ENCODE measurements at regions not wholly inside any gene's neighbourhood (a gene's known extent, or its start where the extent isn't known, plus 50 kb on each side); places are given as distances from the start of the nearest gene placed in this dataset.

DNA sequence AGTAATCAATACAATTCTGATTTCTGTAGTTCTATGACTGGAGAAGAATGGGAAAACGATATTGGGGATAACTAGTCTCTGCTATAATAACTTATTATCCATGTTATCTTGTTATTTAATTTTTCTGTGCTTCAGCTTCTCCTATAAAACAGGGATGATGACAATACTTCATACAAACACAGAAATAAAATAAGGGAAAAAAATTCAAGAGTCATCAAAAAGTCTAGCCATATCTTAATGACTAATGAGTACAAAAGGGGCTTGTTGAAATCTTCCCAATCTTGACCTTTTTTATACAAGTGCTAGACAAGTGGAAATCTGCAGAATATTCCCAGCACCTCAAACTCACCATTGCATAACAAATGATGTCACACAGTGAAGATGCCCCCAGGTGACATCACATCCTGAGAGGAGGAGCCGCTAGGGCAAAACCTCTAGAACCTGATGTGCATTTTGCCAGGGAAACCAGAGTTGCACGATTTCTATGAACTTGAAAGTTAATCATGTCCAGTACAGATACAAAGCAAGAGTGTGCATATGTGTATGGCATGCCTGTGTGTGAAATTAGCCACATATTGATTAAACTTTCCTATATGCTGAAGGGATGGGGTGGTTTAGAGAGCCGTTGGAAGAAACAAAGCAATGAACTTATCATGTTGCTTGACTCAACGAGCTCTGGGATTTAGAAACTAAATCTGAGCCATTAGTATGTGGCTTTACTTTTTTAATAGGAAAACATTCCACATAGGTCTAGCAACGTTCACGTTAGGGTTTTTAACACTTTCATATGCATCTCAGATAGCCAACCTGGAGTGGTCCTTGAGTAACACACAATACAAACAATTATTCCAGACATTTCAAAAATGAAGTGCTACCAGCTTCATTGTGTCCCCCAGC lies 278.9 kb downstream of the SLC4A3 start:
- no peak for DNase-seq

DNA sequence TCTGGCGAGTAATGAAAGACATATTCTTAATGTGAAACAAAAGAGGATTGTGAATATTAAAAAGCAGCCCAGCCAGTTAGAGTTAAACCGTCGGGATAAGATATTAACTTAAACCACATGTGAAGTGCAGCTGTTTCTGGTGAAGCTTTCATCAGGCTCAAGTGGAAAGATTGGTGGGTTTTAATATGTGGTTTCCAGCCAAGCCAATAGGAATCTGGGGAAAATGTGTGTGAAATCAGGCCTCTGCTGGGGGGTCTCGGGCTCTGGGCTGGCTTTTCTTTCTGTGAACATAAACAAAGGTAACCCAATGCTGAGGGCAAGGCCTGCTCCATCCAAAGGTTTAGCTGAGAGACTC lies 279.6 kb downstream of the SLC4A3 start:
- no peak for DNase-seq

DNA sequence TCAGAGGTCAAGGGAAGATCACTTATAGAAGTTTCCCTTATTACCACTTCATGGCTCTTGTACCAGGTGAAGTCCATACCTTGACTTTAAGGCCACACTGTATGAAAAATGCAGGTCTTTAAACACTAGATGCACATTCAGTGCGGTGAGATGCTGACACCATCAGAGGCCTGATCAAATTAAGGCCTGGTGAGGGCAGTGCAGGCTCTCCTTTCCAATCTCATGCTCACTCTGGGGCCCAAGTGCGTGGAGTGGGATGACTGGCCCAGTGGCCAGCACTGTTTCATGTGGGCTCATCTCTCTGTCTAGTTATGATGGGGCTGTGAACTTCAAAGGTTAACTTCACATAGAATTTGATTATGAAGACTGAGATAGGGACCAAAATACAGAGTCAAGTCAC lies 281.1 kb downstream of the SLC4A3 start:
- DNase-seq: no peak

DNA sequence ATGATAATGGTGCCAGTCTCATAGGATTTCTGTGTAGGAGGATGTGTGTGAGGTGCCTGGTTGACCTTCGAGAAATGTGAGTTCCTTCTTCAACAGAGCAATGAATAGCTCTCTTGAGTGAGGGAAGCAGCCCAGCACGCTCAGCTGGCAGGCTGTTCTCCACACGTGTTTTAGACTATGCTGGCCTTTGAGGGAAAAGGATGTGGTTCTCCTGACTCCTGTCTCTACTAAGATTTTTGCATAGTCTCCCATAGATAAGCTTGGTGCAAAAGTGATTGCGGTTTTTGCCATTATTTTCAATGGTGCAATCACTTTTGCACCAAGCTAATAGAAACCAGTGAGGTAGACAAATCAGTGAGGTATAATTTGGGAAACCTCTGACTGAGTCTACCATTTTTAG lies 284.1 kb downstream of the SLC4A3 start:
- no peak for DNase-seq

DNA sequence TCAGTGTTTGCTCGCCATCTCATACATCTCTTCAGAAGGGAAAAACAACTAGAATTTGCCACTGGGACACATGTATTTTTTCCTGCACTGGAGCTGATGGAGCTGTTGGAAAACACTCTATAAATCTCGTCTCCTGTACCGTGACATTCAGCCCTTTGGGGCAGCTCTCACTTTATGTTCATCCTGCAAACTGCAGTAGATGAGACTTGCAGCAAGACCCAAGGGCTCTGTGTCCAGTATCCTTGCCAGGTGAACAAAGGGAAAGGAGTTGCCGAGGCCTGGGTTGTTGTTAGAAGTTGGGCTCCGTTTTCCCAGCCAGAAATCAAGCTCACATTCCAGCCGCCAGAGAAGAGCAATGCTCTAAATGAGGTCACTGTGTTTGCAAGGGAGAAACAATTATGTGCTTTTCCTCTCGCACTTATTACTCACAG lies 285.1 kb downstream of the SLC4A3 start:
- DNase-seq: no peak

DNA sequence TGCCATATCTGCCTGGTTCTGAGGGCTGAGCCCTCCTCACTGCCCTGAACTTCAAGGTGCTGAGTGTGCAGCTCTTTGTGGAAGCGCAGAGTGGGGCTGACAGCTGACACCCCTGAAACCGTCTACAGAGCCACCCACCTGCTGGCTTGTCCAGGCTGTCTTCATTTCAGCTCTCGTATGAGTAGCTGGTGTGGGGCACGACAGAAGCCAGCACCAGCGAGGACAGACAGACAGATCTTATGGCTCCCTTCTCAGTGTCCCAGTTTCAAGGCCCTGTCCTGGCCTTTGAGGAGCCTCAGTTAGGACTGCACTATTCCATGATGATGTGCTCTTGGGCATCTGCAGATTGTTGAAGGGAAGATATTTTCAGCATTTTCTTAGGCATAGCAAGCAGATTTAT lies 287.1 kb downstream of the SLC4A3 start:
- no peak for DNase-seq

DNA sequence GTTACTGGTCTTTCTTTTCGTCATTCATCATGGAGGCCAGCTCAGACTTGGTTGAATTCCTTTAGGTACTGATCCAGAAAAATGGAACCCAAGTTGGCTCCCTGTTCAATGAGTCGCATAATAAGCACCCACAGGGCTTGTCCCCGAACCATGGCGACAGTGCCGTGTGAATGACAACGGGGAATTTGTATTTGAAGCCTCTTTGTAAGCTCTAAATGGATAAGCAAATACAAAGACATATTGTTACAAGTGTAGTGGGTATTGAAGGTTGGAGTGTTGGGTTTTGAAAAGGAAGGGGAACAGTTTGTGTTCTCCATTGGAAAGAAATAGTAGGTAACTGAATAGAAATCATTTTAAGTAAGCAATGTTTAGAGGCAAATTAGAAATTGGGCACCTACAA lies 288.9 kb downstream of the SLC4A3 start:
- no peak for DNase-seq

DNA sequence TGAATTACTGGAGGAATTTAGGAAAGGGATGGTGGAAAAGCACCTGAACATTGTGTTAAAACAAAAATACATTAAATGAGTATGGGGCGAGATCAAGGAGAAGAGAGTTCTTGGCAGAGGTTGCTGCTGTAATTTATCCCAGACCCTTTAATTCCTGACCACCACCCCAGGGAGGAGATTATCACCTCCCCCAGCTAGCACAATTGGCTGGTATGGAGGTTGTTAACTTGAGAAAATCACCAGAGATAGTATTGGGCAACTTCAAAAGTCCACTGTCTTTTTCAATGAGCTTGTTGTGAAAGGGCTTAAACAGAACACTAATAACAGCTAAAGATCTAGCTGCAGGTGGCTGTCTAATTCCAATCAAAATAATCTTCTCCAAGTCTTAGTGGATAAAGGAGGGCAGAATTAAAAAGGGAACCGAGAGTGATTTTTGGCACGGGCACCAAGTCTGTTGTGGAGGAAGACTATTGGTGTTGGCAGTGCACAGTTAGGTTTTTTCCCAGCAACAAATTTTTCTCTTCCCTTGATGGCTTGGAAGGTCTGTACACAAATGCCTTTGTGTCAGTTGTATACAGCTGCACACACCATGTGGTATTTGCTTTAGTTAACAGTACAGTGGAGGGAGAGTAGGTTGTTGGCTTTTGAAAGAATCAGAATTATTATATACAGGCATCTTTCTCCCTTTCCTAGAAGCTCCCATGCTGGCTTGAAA lies 289.5 kb downstream of the SLC4A3 start:
- no peak for DNase-seq

DNA sequence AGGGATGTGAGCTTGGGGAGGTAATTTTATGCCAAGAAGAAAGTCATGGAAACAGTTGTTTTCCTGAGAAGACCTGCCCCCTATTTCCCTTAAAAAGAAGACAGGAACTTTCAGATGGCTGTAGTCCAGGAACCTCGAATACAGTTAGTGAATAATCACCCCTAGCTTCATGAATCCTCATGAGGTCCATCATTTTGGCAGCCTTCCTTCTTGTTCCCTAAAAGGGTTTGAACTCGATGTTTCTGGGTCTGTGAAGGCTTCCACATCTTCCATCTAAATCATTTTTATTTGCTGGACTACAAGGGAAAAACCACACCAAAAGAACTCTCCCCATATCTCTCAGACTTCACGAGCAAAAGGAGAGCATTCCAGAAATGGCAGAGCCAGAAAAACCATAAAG lies 290.8 kb downstream of the SLC4A3 start:
- no peak for DNase-seq

DNA sequence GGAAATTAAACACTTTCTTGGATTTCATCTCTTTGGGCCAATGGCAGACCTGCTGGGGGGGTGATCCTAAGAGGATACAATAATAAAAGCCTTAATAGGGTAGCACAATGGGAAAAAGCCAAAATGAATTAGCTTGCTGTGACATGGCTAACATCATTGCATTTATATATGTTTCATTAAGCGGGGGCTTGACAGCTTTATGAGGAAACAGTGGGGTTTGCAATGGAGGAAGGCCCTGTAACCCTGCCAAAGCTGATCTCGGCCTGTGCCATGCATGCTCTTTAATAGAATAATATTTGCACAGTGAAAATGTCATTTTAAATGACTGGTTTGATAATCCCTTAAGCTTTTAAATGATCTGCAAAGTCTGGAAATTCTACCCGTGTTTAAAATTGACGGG lies 291.5 kb downstream of the SLC4A3 start:
- DNase-seq: no peak

DNA sequence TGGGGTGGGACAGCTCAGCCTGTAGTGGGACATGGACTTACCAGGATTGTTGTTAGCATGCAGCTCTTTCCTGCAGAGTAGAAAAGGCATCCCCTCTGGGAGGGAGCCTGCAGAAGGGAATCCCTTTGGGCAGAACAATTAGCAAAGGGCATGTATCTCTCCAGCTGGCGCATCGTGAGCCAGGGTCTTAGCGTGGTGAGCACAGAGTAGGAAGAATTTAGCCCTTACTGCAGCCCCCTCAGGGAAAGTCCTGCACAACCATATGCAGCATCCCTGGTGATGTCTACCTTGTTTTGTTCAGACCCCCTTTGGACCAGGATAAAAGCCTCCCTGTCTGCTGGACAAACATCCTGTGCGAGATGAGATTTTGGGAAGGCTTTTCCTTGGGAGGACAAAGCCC lies 292.1 kb downstream of the SLC4A3 start:
- DNase-seq: no peak

DNA sequence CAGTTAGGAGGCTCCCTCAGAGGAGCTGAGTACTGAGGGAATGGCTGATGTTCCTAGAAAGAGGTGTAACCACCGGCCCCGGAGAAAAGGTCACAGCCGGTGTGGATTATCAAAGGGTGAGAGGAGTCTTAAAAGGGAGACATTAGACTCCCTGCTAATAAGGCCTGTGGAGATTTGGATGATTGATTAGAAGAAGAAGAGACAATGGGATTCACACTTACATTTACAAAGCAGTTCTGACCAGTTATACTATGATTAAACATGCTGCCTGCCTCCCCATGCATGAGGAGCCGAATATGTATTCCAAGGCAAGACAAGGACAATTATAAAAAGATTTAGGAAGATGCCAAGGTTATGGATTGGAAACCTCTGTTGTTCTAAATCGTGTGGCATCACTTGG lies 302.4 kb downstream of the SLC4A3 start:
- no peak for DNase-seq

DNA sequence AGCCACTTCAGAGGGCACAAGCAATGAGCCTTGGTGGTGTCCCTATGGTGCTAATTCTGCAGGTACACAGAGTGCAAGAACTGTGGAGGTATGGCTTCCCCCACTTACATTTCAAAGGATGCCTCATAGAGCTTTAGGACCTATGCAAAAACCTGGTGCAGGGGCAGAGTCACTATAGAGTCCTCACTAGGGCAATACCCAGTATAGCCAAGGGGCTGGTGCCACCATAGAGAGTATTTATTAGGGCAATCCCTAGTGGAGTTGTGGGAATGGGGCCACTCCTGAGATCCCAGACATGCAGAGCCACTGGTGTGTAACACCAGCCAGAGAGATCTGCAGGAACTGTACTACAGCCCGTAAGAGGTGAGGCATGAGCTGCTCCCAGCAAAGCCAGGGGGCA lies 312.2 kb downstream of the SLC4A3 start:
- DNase-seq: no peak

DNA sequence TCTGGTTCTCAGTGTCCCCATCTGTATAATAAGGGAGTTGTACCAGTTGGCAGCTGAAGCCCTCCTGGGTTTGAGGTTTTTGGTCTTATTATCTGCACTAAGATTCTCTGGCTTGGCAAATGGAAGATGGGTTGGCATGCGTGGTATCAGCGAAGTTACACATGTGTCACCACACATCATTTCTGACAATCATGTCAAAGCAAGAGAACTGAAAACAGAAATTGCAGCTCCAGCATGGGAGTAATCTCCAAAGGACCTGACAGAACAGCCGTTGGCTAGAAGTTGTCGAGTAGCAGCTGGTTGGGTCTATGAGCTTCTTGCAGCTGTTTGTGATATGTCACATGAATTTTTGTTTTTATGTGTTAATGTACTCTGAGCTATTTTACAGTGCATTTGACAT lies 317.4 kb downstream of the SLC4A3 start:
- no peak for DNase-seq

DNA sequence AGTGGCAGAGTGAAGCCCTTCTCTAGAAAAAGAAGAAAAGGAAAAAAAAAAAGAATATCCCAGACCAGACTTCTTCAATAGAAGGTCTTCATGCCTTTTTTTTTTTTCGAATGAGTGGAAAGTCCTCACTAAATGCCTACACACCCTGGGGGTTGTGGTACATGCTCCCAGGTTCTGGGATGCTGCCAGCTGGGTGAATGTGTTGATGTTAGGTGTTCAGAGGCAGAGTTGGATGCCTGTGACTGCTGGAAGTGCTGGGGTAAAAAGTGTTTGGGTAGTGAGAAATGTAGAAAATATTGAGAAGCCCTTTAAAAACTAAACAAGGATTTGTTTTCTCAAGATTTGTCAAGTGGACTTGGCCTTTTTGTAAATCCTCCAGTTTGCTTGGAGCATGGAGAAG lies 318.6 kb downstream of the SLC4A3 start:
- DNase-seq: no peak

DNA sequence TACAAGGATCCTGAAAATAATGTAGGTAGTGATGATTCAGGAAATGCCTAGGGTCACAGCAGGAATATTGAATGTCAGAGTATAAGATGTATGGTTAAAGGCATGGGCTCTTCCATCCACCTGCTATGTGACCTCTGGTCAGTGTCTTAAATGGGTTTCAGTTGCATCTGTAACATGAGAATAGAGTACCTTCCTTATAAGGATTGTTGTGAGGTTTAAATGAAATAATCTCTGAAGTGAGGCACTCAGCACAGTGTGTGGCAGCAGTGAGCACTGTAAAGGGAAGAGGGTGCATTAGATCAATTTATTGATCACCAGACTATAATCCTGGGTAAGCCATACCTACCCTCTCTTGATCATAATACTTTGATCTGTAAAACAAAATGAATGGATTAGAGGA lies 319.1 kb downstream of the SLC4A3 start:
- DNase-seq: no peak

DNA sequence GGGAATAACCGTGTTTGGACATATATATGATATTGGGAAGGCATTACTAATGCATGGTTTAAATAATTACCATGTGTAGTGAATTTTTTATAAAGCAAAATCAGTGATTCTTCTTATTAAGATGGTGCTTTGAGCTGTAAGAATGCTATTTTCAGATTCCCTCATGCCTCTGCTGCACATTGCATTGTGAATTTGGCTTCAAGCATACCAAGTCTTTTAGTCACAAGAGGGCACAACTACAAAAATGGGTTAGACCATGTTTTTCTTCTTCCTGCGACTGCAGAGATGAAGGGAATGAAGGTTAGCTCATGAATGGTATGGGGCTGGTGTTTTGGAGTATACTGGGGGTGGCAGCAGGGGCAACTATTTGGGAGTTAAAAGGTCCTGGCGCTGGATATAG lies 320.1 kb downstream of the SLC4A3 start:
- no peak for DNase-seq

DNA sequence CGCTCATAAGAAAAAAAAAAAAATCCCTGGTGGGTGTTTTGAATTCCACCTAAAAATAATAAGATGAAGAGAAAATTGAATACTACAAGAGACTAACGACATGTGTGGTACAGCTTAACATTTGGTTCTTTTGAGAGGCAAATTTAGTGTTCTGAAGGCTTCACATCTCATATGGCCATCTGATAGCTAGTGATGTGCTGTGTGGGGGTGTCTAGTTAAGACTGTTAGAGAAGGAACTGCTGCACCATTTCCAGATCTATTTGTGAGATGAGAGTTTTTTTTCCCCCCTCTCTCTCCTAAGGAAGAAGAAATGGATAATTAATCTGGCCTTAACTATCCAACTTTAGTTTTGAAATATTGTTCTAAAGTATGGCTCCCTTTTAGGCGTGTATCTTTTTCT lies 321.6 kb downstream of the SLC4A3 start:
- no peak for DNase-seq

DNA sequence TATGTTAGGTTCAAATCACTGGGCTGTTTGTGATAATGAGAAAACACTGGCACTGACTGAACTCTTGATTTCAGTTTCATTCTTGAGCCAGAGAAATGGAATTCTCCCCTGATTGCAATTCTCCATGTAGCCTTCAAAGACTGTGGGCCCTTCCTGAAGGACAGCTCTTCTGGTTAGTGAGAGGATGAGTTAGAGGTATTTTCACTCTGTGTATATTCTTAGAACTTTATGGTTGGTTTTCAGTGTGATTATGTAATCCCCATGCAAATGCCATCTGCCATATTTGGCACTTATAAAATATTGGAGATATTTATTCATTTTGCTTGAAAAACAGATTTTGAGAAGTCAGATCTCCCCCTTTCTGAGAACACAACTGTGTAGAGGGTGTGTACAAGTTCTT lies 323.7 kb downstream of the SLC4A3 start:
- DNase-seq: no peak

DNA sequence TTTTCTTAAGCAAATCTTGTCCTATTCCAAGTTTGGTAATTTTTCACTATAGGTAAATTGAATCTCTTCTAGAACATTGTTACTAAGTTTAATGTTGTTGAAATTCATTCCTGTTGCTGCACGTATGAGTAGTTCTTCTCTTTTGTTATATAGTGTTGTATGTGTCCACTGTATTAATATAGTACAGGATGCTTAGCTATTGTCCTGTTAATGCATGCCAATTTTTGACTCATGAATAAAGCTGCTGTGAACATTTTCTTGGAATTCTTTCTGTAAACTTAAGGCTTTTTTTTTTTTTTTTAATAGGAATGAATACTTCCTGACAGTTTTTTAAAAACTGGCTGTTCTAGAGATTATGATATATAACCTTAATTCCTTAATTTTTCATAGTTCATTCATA lies 326.9 kb downstream of the SLC4A3 start:
- no peak for DNase-seq

DNA sequence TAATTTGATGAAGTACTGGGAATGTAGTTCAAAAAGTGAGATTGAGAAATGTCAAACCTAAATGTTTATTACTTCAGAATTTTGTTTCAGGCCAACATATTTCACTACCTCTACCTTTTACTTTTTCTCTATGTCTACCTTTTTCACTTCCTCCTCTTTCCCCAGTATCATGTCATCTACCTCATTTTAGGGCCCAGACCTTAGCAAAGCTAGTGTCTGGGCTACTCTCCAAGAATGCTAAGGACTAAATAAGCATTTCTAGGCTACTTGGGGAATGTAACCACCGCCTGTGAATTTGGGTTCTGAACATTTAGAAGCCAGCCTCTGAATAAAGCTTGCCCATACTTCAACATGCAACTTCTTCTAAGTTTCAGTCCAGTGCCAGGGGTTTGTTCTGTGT lies 330.4 kb downstream of the SLC4A3 start:
- DNase-seq: no peak

DNA sequence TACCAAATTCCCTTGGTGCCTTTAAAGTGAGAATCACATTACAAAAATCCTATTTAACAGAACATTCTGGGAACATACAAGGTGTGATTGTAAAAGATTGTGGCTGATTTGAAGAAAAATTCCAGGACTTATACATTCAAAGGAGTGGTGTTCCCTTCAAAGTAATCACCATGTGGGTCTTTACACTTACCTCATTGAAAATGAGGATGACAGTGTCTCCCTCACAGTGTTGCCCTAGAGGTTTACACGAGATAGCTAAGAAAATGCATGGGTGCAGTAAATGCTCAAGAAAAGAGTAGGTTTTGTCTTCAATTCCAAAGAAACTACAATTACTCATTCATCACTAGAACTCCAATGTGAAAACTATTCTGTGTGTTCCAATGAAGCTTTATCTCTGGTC lies 331.5 kb downstream of the SLC4A3 start:
- no peak for DNase-seq

DNA sequence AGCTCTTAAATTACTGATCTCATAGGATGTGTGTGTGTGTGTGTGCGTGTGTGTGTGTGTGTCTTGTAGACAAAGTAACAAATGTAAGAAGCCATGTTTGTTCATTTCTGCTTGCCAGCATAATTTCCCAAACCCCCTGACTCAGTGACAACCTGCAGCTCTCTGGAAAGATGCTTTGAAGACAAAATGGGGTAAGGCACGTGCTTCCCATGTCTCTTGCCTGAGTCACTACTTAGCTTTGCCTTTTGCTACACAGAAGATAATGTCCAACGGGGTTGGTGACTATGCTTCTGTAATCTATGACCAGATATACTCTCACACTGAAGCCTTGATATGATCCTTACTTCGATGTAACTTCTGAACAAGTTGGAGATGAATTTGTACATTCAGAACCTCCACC lies 332.0 kb downstream of the SLC4A3 start:
- DNase-seq: no peak

DNA sequence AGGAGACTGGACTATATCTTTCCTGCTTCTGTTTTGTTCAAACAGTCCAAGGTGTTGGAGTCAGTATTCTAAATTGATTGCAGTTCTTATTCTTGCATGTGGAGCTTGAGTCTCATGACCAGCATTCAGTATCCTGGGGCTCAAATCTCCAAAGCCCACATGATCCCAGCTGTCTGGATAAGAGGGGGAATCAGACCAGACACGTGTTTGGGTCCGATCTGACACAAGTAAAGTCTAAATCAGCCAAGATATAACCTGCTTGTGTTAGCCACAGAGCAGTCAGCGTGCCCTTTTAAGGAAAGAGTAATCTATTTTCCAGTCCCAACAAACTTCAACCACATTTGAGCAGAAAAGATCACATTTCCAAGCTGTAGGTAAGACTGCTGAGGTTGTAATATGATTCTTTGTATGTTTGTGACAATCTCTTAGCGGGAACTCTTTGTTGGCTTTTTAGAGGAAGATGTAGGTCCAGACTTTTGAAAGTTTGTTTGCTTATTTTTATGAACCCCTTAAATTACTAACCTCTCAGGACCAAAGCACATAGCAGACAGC lies 334.6 kb downstream of the SLC4A3 start:
- no peak for DNase-seq

Data from T-helper 9 cell (primary cell).